ENCODE measurements at regions not wholly inside any gene's neighbourhood (a gene's known extent, or its start where the extent isn't known, plus 50 kb on each side); places are given as distances from the start of the nearest gene placed in this dataset.
A peak's percentile ranks its signal among the peaks of the same experiment; 100 is the strongest.

- no peaks in the 10 kb centered on the region for H3K79me2 ChIP-seq (ENCODE audit: low read length)
- no peaks in the 10 kb centered on the region for H4K20me1 ChIP-seq (ENCODE audit: insufficient read depth, low read length)
- H3K4me3 ChIP-seq (ENCODE audit: low read length), result no peak overlapping the region
- H3K27me3 ChIP-seq (ENCODE audit: low read depth, low read length), result no peaks in the 10 kb centered on the region
- H3K9me3 ChIP-seq (ENCODE audit: insufficient read depth, low read length), result no peaks in the 10 kb centered on the region
- H3K4me1 ChIP-seq (ENCODE audit: low read length), result no peaks in the 10 kb centered on the region
- H3K9ac ChIP-seq (ENCODE audit: low read length), result no peak overlapping the region
- no peak for TF ChIP-seq EZH2phosphoT487 (IDR thresholded peaks at IDR 0.05; ENCODE audit: low read depth)
- TF ChIP-seq CTCF (IDR thresholded peaks at IDR 0.05; ENCODE audit: low read depth, low read length), result no peak
- H3K36me3 ChIP-seq (replicated peaks; ENCODE audit: low read depth, low read length), result no peaks in the 10 kb centered on the region
- no peak overlapping the region for H2AFZ ChIP-seq (ENCODE audit: low read depth, low read length)
- no peak overlapping the region for H3K4me2 ChIP-seq (ENCODE audit: low read length)
- H3K27ac ChIP-seq (ENCODE audit: low read length), result no peak overlapping the region
These were observed 523.0 kb upstream of the CA10 start for GRCh38 chr17:52681480-52681879.

- no peaks in the 10 kb centered on the region for H4K20me1 ChIP-seq (ENCODE audit: insufficient read depth, low read length)
- TF ChIP-seq EZH2phosphoT487 (IDR thresholded peaks at IDR 0.05; ENCODE audit: low read depth) (no peak), CTCF (IDR thresholded peaks at IDR 0.05; ENCODE audit: low read depth, low read length) (no peak)
- no peak overlapping the region for H3K4me3 ChIP-seq (ENCODE audit: low read length)
- no peak overlapping the region for H2AFZ ChIP-seq (ENCODE audit: low read depth, low read length)
- H3K9ac ChIP-seq (ENCODE audit: low read length), result no peak overlapping the region
- no peak overlapping the region for H3K4me2 ChIP-seq (ENCODE audit: low read length)
- H3K27me3 ChIP-seq (ENCODE audit: low read depth, low read length), result no peaks in the 10 kb centered on the region
- H3K4me1 ChIP-seq (ENCODE audit: low read length), result peaks cover 16% of the 10 kb centered on the region
- H3K9me3 ChIP-seq (ENCODE audit: insufficient read depth, low read length), result no peaks in the 10 kb centered on the region
- no peak overlapping the region for H3K27ac ChIP-seq (ENCODE audit: low read length)
- no peaks in the 10 kb centered on the region for H3K36me3 ChIP-seq (replicated peaks; ENCODE audit: low read depth, low read length)
- H3K79me2 ChIP-seq (ENCODE audit: low read length), result no peaks in the 10 kb centered on the region
These were observed 519.7 kb upstream of the CA10 start for GRCh38 chr17:52678211-52678610.

DNA sequence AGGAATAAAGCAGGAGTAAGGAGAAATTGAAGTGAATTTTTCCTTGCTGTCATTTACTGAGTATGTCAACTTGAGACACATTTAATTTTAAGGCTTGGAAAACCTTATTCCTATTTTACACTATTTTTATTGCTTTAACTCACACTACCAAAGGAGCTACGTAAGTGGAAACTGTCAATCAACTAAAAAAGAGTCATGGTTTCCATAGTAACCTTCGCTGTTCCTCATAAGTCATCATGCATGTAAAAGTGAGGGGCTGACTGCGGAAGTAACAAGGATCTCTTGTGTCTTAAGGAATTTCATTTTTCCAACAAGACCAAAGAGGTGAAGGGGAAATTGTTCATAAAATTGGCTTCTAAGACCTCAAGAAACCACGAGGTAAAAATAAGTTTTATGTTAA, 516.2 kb upstream of the CA10 start:
- H4K20me1 ChIP-seq (ENCODE audit: insufficient read depth, low read length), result no peaks in the 10 kb centered on the region
- H2AFZ ChIP-seq (ENCODE audit: low read depth, low read length), result peak overlapping the region; percentile 66; the same call in 1 of the 2 replicates
- no peaks in the 10 kb centered on the region for H3K36me3 ChIP-seq (replicated peaks; ENCODE audit: low read depth, low read length)
- TF ChIP-seq CTCF (IDR thresholded peaks at IDR 0.05; ENCODE audit: low read depth, low read length) (no peak), EZH2phosphoT487 (IDR thresholded peaks at IDR 0.05; ENCODE audit: low read depth) (no peak)
- H3K27ac ChIP-seq (ENCODE audit: low read length), result no peak overlapping the region
- 0 out of 2 replicates have a peak overlapping the region, but pooled peaks have one; percentile 17 for H3K4me3 ChIP-seq (ENCODE audit: low read length)
- peak overlapping the region; percentile 43 for H3K4me2 ChIP-seq (ENCODE audit: low read length)
- H3K9me3 ChIP-seq (ENCODE audit: insufficient read depth, low read length), result no peaks in the 10 kb centered on the region
- H3K9ac ChIP-seq (ENCODE audit: low read length), result no peak overlapping the region
- no peaks in the 10 kb centered on the region for H3K27me3 ChIP-seq (ENCODE audit: low read depth, low read length)
- H3K4me1 ChIP-seq (ENCODE audit: low read length), result peaks cover 16% of the 10 kb centered on the region
- no peaks in the 10 kb centered on the region for H3K79me2 ChIP-seq (ENCODE audit: low read length)

- Histone ChIP-seq H3K27me3 (ENCODE audit: low read depth, low read length) (no peaks in the 10 kb centered on the region), H3K4me2 (ENCODE audit: low read length) (no peak overlapping the region), H2AFZ (ENCODE audit: low read depth, low read length) (no peak overlapping the region), H3K4me1 (ENCODE audit: low read length) (peaks cover 16% of the 10 kb centered on the region), H3K9ac (ENCODE audit: low read length) (no peak overlapping the region), H3K79me2 (ENCODE audit: low read length) (no peaks in the 10 kb centered on the region), H3K4me3 (ENCODE audit: low read length) (no peak overlapping the region), H3K27ac (ENCODE audit: low read length) (no peak overlapping the region), H4K20me1 (ENCODE audit: insufficient read depth, low read length) (no peaks in the 10 kb centered on the region), H3K36me3 (replicated peaks; ENCODE audit: low read depth, low read length) (no peaks in the 10 kb centered on the region), H3K9me3 (ENCODE audit: insufficient read depth, low read length) (no peaks in the 10 kb centered on the region)
- TF ChIP-seq EZH2phosphoT487 (IDR thresholded peaks at IDR 0.05; ENCODE audit: low read depth) (no peak), CTCF (IDR thresholded peaks at IDR 0.05; ENCODE audit: low read depth, low read length) (no peak)
These were observed 515.3 kb upstream of the CA10 start for GRCh38 chr17:52673791-52674190.
